Endothelial cell of umbilical vein (primary cell): ENCODE measurements at regions not wholly inside any gene's neighbourhood (a gene's known extent, or its start where the extent isn't known, plus 50 kb on each side); places are given as distances from the start of the nearest gene placed in this dataset.

Experiments
- BruUV-seq: library from RNA; stranded (reverse); fragments of 400-500 nt; replicated peaks from 2 replicates; lab custom pipeline; 2021; lab: Mats Ljungman, UMichigan
- CTCF ChIA-PET: fragments of 300-600, 350-600 bp; sonication (Branson Sonifier 250); formaldehyde crosslinking; loops from one replicate; lab custom pipeline; 2021; ENCODE audit warnings: antibody characterized with exemption, inconsistent platforms; lab: Charles Lee
- POLR2A ChIA-PET: fragments of 300-600, 350-600 bp; sonication (Branson Sonifier 250); formaldehyde crosslinking; loops from one replicate; lab custom pipeline; 2021; ENCODE audit warnings: antibody characterized with exemption, inconsistent platforms; lab: Charles Lee
- DNase-seq: peaks from one replicate; pipeline ENCODE4 v3.0.0-alpha.2; 2011; ENCODE audit warnings: low read depth, low spot score
- FAIRE-seq: peaks from 2 replicates; lab custom pipeline; 2011; peaks lifted over from hg19 to GRCh38; lab: Jason Lieb, UNC
- H2AFZ ChIP-seq: 2 replicates; pipeline ENCODE4 v1.6.0; 2012; ENCODE audit warnings: low read depth, low read length, control low read depth, inconsistent platforms
- H3K27ac ChIP-seq: 2 replicates; pipeline ENCODE4 v1.5.1; 2011; ENCODE audit warnings: low read depth, mild to moderate bottlenecking, control low read depth, low read length, moderate library complexity; ENCODE audit not compliant: insufficient read depth
- H3K27me3 ChIP-seq, 2 experiments: 2 replicates each; pipeline versions ENCODE4 v1.6.0 to v1.6.1; 2011; ENCODE audit warnings: low read length in 2 of 2, mixed read lengths in 1 of 2; ENCODE audit not compliant: control insufficient read depth in 2 of 2, insufficient read depth in 2 of 2
- H3K36me3 ChIP-seq, 2 experiments: 2 replicates in 1 of 2; 3 replicates in 1 of 2; pipeline ENCODE4 v1.5.1; 2011; ENCODE audit warnings: low read length in 2 of 2, mild to moderate bottlenecking in 1 of 2, moderate library complexity in 1 of 2; ENCODE audit not compliant: control insufficient read depth in 2 of 2, insufficient read depth in 2 of 2; ENCODE audit errors: extremely low read depth in 1 of 2
- H3K4me1 ChIP-seq: 3 replicates; pipeline ENCODE4 v1.5.1; 2011; ENCODE audit warnings: mild to moderate bottlenecking, low read length; ENCODE audit not compliant: control insufficient read depth, insufficient read depth; ENCODE audit errors: extremely low read depth
- H3K4me2 ChIP-seq: 2 replicates; pipeline ENCODE4 v1.6.1; 2011; ENCODE audit warnings: low read length, control low read depth, mixed read lengths; ENCODE audit not compliant: insufficient read depth
- H3K4me3 ChIP-seq, 3 experiments: fragments of 200-600 bp in 1 of 3; sonication (generic), shearing (Covaris generic) in 1 of 3; replicated peaks in 1 of 3; 2 replicates each; pipeline ENCODE4 v1.5.1; 2011 to 2016; ENCODE audit warnings: control low read depth in 3 of 3, low read length in 3 of 3, mild to moderate bottlenecking in 2 of 3, inconsistent platforms in 1 of 3, low read depth in 1 of 3, moderate library complexity in 1 of 3; ENCODE audit not compliant: insufficient read depth in 1 of 3
- H3K79me2 ChIP-seq: 2 replicates; pipeline ENCODE4 v1.6.0; 2012; ENCODE audit warnings: low read length, inconsistent platforms; ENCODE audit not compliant: control insufficient read depth, insufficient read depth
- H3K9ac ChIP-seq: replicated peaks from 2 replicates; pipeline ENCODE3; 2011; ENCODE audit warnings: low read length, control low read depth; ENCODE audit not compliant: insufficient read depth; ENCODE audit errors: extremely low read depth
- H3K9me1 ChIP-seq: replicated peaks from 3 replicates; pipeline ENCODE4 v1.6.0; 2011; ENCODE audit warnings: mild to moderate bottlenecking, low read length; ENCODE audit not compliant: control insufficient read depth, insufficient read depth; ENCODE audit errors: extremely low read depth
- H3K9me3 ChIP-seq: replicated peaks from 2 replicates; pipeline ENCODE4 v1.5.1; 2012; ENCODE audit warnings: low read length, inconsistent platforms; ENCODE audit not compliant: control insufficient read depth, insufficient read depth
- H4K20me1 ChIP-seq: replicated peaks from 2 replicates; pipeline ENCODE3; 2011; ENCODE audit warnings: mild to moderate bottlenecking, low read length; ENCODE audit not compliant: control insufficient read depth, insufficient read depth; ENCODE audit errors: extremely low read depth
- EZH2 ChIP-seq: IDR thresholded peaks from 2 replicates; pipeline ENCODE4 v1.6.1; 2012; ENCODE audit warnings: borderline replicate concordance, low read depth, mild to moderate bottlenecking, moderate library complexity, low read length, inconsistent platforms; ENCODE audit not compliant: severe bottlenecking
- FOS ChIP-seq: IDR thresholded peaks from 2 replicates; pipeline ENCODE4 v1.6.1; 2011; ENCODE audit warnings: mild to moderate bottlenecking, low read length, moderate library complexity, borderline replicate concordance; ENCODE audit not compliant: insufficient read depth
- GATA2 ChIP-seq: IDR thresholded peaks from 2 replicates; pipeline ENCODE4 v1.7.0; 2011; ENCODE audit warnings: low read depth, mild to moderate bottlenecking, moderate library complexity, mixed read lengths, low read length; ENCODE audit not compliant: insufficient read length, insufficient read depth
- JUN ChIP-seq: IDR thresholded peaks from 2 replicates; pipeline ENCODE4 v1.6.1; 2011; ENCODE audit warnings: borderline replicate concordance, low read depth; ENCODE audit not compliant: insufficient read length, insufficient read depth
- MYC ChIP-seq: IDR thresholded peaks from one replicate; pipeline ENCODE4 v1.6.1; 2011; ENCODE audit warnings: mild to moderate bottlenecking, low read depth, low read length
- POLR2A ChIP-seq: IDR thresholded peaks from 2 replicates; pipeline ENCODE4 v1.6.1; 2012; ENCODE audit warnings: low read depth, mild to moderate bottlenecking, control low read depth, low read length
- POLR2AphosphoS5 ChIP-seq: IDR thresholded peaks from 2 replicates; pipeline ENCODE4 v1.6.1; 2012; ENCODE audit warnings: low read depth, mild to moderate bottlenecking, control low read depth, low read length, moderate library complexity; ENCODE audit not compliant: insufficient read depth
- dilution Hi-C: fragments of 300-500 bp; cut with MboI; formaldehyde crosslinking; loops from one replicate; pipeline ENCODE4 v1.15.0; 2019; ENCODE audit warnings: low sequenced_read_pairs; ENCODE audit not compliant: extremely low pct_ligation_motif_present
- intact Hi-C: fragments of 100-400 bp; cut with micrococcal nuclease; formaldehyde crosslinking; loops from one replicate; pipeline ENCODE4 v1.10.0; 2022
- TF ChIP-seq, protein P1 (sequence below): IDR thresholded peaks from 2 replicates; pipeline ENCODE4 v1.6.1; 2011; ENCODE audit not compliant: insufficient read depth, insufficient read length
- TF ChIP-seq, protein P2 (sequence below), 2 donors: IDR thresholded peaks; 1 replicate in 1 of 2; 2 replicates in 1 of 2; pipeline ENCODE4 v1.5.1; 2011; ENCODE audit warnings: low read length in 2 of 2, mild to moderate bottlenecking in 2 of 2, moderate library complexity in 2 of 2, control low read depth in 1 of 2, inconsistent platforms in 1 of 2, low read depth in 1 of 2; ENCODE audit not compliant: insufficient read depth in 1 of 2; ENCODE audit errors: extremely low read depth in 1 of 2

DNA sequence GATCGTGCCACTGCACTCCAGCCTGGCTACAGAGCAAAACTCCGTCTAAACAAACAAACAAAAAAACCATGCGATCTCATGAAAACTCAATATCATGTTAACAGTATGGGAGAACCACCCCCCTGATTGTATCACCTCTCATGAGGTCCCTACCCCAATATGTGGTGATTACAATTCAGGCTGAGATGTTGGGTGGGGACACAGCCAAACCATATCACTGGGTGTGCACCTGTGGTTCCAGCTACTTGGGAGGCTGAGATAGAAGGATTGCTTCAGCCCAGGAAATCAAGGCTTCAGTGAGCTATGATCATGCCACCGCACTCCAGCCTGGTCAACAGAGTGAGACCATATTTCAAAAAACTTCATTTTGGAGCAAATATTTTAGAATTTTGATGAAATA lies 1094.7 kb upstream of the CDH8 start:
- H3K4me2 ChIP-seq: no peak overlapping the region
- peaks cover 3% of the 10 kb centered on the region for H3K9me3 ChIP-seq
- CTCF ChIA-PET: no interaction called here
- dilution Hi-C loops (no loop called here), intact Hi-C loops (no loop called here)
- no peaks in the 10 kb centered on the region for H3K9me1 ChIP-seq
- POLR2A ChIA-PET: no interaction called here
- H3K27me3 ChIP-seq: no peaks in the 10 kb centered on the region
- no peak overlapping the region for H3K27ac ChIP-seq
- no peaks in the 10 kb centered on the region for H3K79me2 ChIP-seq
- H3K4me3 ChIP-seq: no peak overlapping the region
- no peaks in the 10 kb centered on the region for H3K36me3 ChIP-seq
- no peak overlapping the region for H3K9ac ChIP-seq
- no peaks in the 10 kb centered on the region for H3K4me1 ChIP-seq
- no peak for DNase-seq
- H4K20me1 ChIP-seq: no peaks in the 10 kb centered on the region
- BruUV-seq: no TSS peak
- no peak for FAIRE-seq
- no peak for TF ChIP-seq EZH2
- TF ChIP-seq FOS: no peak
- TF ChIP-seq JUN: no peak
- TF ChIP-seq GATA2: no peak
- no peak for TF ChIP-seq POLR2AphosphoS5
- no peak for TF ChIP-seq POLR2A
- TF ChIP-seq, protein P1, sequence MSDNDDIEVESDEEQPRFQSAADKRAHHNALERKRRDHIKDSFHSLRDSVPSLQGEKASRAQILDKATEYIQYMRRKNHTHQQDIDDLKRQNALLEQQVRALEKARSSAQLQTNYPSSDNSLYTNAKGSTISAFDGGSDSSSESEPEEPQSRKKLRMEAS: no peak
- no peak for TF ChIP-seq MYC
- no peak overlapping the region for H2AFZ ChIP-seq

DNA sequence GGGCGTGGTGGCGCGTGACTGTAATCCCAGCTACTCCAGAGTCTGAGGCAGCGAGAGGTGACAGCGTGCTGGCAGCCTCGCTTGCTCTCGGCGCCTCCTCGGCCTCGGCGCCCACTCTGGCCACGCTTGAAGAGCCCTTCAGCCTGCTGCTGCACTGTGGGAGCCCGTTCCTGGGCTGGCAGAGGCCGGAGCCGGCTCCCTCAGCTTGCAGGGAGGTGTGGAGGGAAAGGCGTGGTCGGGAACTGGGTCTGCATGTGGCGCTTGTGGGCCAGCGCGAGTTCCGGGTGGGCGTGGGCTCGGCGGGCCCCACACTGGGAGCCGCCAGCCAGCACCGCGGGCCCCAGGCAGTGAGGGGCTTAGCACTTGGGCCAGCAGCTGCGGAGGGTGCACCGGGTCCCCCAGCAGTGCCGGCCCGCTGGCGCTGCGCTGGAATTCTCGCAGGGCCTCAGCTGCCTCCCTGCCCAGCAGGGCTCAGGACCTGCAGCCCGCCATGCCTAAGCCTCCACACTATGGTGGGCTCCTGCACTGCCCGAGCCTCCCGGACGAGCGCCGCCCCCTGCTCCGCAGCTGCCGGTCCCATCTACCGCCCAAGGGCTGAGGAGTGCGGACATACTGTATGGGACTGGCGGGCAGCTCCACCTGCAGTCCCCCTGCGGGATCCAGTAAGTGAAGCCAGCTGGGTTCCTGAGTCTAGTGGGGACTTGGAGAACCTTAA lies 1093.3 kb upstream of the CDH8 start:
- FAIRE-seq: no peak
- no TSS peak for BruUV-seq
- Histone ChIP-seq H4K20me1 (no peaks in the 10 kb centered on the region), H3K4me3 (no peak overlapping the region), H3K4me1 (no peaks in the 10 kb centered on the region), H3K27ac (no peak overlapping the region), H2AFZ (no peak overlapping the region), H3K9me1 (no peaks in the 10 kb centered on the region), H3K36me3 (no peaks in the 10 kb centered on the region), H3K4me2 (no peak overlapping the region), H3K27me3 (no peaks in the 10 kb centered on the region), H3K9me3 (peaks cover 3% of the 10 kb centered on the region), H3K79me2 (no peaks in the 10 kb centered on the region), H3K9ac (no peak overlapping the region)
- dilution Hi-C loops (no loop called here), intact Hi-C loops (no loop called here)
- CTCF ChIA-PET: no interaction called here
- DNase-seq: no peak
- no peak for TF ChIP-seq FOS
- TF ChIP-seq, protein P2, sequence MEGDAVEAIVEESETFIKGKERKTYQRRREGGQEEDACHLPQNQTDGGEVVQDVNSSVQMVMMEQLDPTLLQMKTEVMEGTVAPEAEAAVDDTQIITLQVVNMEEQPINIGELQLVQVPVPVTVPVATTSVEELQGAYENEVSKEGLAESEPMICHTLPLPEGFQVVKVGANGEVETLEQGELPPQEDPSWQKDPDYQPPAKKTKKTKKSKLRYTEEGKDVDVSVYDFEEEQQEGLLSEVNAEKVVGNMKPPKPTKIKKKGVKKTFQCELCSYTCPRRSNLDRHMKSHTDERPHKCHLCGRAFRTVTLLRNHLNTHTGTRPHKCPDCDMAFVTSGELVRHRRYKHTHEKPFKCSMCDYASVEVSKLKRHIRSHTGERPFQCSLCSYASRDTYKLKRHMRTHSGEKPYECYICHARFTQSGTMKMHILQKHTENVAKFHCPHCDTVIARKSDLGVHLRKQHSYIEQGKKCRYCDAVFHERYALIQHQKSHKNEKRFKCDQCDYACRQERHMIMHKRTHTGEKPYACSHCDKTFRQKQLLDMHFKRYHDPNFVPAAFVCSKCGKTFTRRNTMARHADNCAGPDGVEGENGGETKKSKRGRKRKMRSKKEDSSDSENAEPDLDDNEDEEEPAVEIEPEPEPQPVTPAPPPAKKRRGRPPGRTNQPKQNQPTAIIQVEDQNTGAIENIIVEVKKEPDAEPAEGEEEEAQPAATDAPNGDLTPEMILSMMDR (IDR thresholded peaks at IDR 0.05; ENCODE audit: extremely low read depth in 1 of 2, insufficient read depth in 1 of 2, low read depth in 1 of 2, low read length in 2 of 2): no peak
- TF ChIP-seq GATA2: no peak
- TF ChIP-seq POLR2A: no peak
- TF ChIP-seq MYC: no peak
- TF ChIP-seq, protein P1: no peak
- TF ChIP-seq EZH2: no peak
- no peak for TF ChIP-seq POLR2AphosphoS5
- no peak for TF ChIP-seq JUN
- POLR2A ChIA-PET: no interaction called here
